Endometrium (tissue), 2 donors: ENCODE measurements at regions not wholly inside any gene's neighbourhood (a gene's known extent, or its start where the extent isn't known, plus 50 kb on each side); places are given as distances from the start of the nearest gene placed in this dataset.
"Not testable (repeated sequence)": the region's sequence is repeated elsewhere in the genome, so short reads cannot be mapped to it uniquely, and the experiment has no call there.

ENCODE experiments used
- FAIRE-seq: peaks from 2 replicates; lab custom pipeline; 2012; peaks lifted over from hg19 to GRCh38; lab: Jason Lieb, UNC
- donor health status: control.
- donor health status: control.

- FAIRE-seq: no peak
Observed at GRCh38 chr6:79808921-79809320, 138.4 kb downstream of the ELOVL4 start.

GRCh38 chr6:79806661-79807060 lies 140.7 kb downstream of the ELOVL4 start:
- FAIRE-seq: not testable (repeated sequence)

DNA sequence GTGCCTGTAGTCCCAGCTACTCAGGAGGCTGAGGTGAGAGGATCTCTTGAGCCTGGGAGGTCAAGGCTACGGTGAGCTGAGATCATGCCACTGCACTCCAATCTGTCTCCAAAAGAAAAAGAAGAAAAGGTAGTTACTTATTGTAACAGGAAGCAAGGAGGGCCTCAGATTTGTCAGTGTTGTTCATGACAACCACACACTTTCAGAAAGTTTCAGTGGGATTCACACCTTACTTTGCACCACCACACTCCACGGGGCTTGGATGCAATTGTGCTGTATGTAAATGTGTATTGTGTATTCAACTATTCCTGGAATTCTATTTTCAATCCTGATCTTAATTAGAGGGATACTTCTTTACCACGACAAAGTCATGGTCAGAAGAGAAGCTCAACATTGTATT lies 142.6 kb downstream of the ELOVL4 start:
- no peak for FAIRE-seq

DNA sequence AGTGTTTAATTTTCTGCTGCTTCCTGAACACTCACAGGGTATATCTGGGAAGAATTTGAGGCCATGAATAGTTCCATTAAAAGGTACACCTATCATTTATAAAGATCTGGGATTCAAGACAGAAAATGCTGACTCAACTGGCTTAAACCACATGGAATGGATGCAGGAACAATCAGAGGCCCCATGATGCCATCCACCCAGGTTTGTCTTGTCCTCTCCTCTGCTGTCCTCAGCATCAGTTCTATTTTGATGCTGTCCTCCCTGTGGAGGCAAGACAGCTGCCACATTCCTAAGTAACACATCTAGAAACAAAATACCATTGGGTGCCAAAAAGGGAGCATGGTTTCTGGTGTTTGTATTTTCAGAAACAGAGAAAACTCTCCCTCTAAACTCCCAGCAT lies 143.4 kb downstream of the ELOVL4 start:
- FAIRE-seq: no peak

- FAIRE-seq: no peak
Observed at GRCh38 chr6:79802657-79803300, 144.6 kb downstream of the ELOVL4 start.

GRCh38 chr6:79801362-79801761 lies 146.0 kb downstream of the ELOVL4 start:
- no peak for FAIRE-seq

DNA sequence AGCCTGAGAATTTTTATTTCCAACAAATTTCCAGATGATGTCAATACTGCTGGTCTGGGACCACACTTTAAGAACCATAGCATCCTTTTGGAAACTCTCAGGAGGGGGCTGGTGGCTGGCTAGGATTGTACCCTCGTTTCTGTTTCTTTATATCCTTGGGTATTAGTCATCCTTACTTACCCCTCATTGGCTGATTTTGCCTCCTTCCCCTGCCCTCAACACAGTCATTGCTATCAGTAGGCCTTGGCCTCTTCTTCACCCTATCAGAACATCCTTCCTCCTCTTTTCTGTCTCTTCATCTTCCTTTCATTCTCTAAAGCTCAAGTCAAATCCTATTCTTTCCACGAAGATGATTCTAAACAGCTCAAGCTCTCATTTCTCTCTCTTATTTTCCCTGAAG lies 148.5 kb downstream of the ELOVL4 start:
- no peak for FAIRE-seq

GRCh38 chr6:79797912-79798311 lies 149.4 kb downstream of the ELOVL4 start:
- FAIRE-seq: no peak

GRCh38 chr6:79797163-79797764 lies 150.1 kb downstream of the ELOVL4 start:
- no peak for FAIRE-seq

DNA sequence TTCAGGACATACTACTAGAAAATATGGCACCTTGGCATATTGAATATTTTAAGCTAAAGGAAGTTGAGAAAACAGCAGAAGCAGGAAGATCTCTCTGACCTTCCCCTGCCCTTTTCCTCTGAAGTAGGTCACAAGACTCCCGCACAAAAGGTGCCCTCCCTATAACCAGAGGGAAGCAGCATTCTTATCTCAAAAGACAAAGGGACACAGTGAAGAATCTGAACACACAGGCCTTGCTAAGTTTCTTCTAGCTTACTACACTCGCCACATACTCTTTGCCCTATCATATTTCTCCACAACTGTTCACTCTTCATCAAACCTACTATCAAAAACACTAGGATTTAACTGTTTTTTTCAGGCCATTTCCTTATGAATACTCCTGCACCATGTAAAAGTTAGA lies 151.2 kb downstream of the ELOVL4 start:
- FAIRE-seq: no peak

- no peak for FAIRE-seq
Observed at GRCh38 chr6:79789896-79790295, 157.5 kb downstream of the ELOVL4 start.

- no peak for FAIRE-seq
Observed at GRCh38 chr6:79788756-79789155, 157.6 kb downstream of the SH3BGRL2 start.

DNA sequence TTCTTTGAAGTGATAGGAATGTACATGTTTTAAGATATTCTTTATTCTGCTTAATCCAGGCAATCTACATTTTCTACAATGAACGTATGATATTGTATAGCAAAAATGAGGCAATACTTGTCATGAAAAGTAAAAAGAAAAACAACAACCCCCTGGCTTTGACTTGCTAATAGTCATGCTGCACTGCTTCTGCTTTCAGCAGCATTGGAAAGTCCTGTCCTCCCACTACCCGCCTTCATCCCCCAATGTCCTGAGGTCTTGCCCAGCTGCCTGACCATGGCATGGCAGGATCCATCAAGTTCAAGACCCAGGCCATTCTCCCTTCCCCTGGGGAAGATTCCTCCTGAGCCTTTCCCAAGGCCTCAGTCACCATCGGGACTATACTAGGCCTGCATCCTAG lies 156.5 kb downstream of the SH3BGRL2 start:
- no peak for FAIRE-seq

- FAIRE-seq: no peak
Observed at GRCh38 chr6:79784395-79784753, 153.2 kb downstream of the SH3BGRL2 start.

GRCh38 chr6:79783670-79784394 lies 152.7 kb downstream of the SH3BGRL2 start:
- FAIRE-seq: no peak

DNA sequence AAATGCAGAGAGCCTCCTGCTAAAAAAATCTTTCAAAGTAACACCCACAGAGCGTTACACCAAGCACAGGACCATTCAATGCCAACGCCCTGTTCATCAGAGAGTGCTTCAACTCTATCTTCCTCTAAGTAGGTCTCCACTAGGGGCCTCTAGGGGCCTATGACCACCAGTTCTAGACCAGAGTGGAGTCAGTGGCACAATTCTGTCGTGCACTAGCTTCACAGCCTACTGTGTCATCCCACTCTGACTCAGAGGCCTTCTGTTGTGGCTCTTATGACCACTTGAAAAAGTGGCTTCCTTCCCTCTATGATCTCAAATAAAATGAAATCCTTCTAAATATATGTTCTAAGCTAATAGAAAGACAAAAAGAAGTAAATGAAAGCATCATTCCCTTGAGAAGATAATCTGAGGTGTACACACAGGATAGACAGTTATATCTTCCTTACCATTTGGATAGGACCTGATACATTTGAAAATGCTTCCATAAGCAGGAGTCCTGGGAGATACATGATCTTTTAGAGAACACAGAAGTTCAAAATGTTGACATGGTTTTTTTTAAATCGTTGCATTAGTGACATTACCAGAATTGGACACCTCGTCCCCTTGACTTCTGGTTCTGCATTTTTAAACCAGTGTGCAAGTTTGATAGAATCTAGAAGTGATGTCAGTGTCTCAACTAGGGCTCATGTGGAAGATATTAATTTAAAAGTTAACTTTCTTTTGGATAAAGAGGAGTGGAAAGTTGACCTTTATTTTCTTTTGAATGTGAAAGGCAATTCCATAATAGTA lies 151.9 kb downstream of the SH3BGRL2 start:
- no peak for FAIRE-seq

DNA sequence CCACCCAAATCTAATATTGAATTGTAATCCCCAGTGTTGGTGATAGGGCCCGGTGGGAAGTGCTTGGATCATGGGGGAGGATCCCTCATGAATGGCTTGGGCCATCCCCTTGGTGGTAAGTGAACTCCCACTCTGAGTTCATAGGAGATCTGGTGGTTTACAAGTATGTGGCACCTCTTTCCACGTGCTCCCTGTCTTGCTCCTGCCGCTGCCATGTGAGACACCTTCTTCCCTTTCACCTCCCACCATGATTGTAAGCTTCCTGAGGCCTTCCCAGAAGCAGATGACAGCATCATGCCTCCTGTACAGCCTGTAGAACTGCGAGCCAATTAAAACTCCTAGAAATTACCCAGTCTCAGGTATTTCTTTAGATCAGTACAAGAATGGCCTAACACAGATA lies 150.8 kb downstream of the SH3BGRL2 start:
- FAIRE-seq: no peak

DNA sequence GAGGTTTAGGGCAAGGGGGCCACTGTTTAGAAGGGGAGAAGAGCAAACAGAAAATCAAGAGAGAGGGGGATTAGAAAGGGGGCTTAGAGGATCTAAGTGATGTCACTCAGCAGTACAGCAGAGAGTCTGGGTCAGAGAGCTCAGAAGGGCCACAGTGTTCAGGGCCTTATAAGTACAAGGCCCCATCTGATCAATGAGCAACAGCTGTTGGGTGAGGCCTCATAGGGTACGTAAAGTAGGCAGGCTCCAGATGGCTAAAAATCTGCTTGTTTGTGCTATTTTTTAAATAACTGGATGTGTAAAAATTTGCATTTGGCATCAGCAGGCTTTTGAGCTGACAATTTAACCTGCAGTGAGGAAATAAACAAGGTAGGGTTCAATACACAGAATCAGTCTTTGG lies 149.8 kb downstream of the SH3BGRL2 start:
- FAIRE-seq: no peak

- no peak for FAIRE-seq
Observed at GRCh38 chr6:79778816-79779215, 147.7 kb downstream of the SH3BGRL2 start.

GRCh38 chr6:79777713-79778579 lies 146.8 kb downstream of the SH3BGRL2 start:
- no peak for FAIRE-seq

GRCh38 chr6:79776076-79776475 lies 144.9 kb downstream of the SH3BGRL2 start:
- FAIRE-seq: no peak

DNA sequence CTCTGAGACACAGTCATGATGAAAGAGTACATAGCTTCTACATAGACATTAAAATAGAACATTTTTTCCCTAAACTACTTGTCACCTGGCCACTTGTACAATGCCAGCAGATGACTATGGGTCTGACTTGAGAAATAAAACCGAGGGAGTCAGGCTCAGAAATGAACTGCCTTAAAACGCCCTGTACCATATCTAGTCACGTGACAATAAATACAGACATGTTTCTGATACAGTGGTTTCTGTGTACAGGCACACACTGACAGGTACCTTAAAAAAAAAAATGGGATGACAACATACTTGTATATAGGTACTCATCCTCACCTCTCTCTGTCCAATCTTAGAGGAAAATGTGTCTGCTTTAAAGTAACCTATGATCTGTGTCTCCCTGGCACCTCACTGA lies 144.1 kb downstream of the SH3BGRL2 start:
- no peak for FAIRE-seq
